ENCODE measurements at regions not wholly inside any gene's neighbourhood (a gene's known extent, or its start where the extent isn't known, plus 50 kb on each side); places are given as distances from the start of the nearest gene placed in this dataset.

DNA sequence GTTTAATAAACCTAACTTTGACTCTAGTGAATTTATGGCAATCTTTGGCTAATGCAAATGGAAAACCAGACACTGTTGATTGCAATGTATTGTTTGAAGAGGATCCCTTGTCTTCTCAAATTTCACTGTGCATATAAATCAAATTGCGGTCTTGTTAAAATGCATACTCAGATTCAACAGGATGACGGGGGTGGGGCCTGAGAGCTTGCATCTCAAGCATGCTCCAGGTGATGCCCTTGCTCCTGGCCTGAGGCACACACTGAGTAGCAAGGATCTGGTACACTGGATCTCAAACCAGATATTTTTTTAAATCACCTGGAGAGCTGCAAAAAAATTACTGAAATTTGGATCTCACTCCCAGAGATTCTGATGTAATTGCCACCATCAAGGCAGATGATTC, 463.7 kb downstream of the DNAH5 start:
- H3K79me1 ChIP-seq (ENCODE audit: low read depth, low read length): no peaks in the 10 kb centered on the region
- H3K23ac ChIP-seq (ENCODE audit: insufficient read length): no peak overlapping the region
- no peak overlapping the region for H2AK5ac ChIP-seq (ENCODE audit: low read depth, low read length)
- H4K8ac ChIP-seq (ENCODE audit: extremely low read depth, insufficient read depth, low read length): no peak overlapping the region
- H3K9me3 ChIP-seq (ENCODE audit: insufficient read depth in 2 of 2, low read depth in 1 of 2, low read length in 1 of 2): no peaks in the 10 kb centered on the region
- H3K18ac ChIP-seq (ENCODE audit: extremely low read depth, low read length): no peak overlapping the region
- H3K27ac ChIP-seq (ENCODE audit: low read depth, low read length): no peak overlapping the region
- H2BK12ac ChIP-seq (ENCODE audit: low read depth, low read length): no peak overlapping the region
- H2BK15ac ChIP-seq (ENCODE audit: low read length): no peak overlapping the region
- no peak overlapping the region for H2BK120ac ChIP-seq (replicated peaks; ENCODE audit: low read depth, low read length)
- no peak overlapping the region for H2BK20ac ChIP-seq (ENCODE audit: low read length)
- H3K9ac ChIP-seq (replicated peaks in 1 of 4; ENCODE audit: extremely low read depth in 1 of 4, low read depth in 3 of 4, low read length in 3 of 4): no peak overlapping the region
- H3K23me2 ChIP-seq (ENCODE audit: low read depth, low read length): no peaks in the 10 kb centered on the region
- 0 out of 7 replicates have a peak, but pooled peaks cover 0 to 3% (median 2%) of the 10 kb centered on the region in 4 experiments for H3K4me1 ChIP-seq (replicated peaks in 1 of 4; ENCODE audit: control insufficient read depth in 3 of 4, insufficient read depth in 4 of 4, low read length in 3 of 4)
- no peak overlapping the region for H4K5ac ChIP-seq (ENCODE audit: insufficient read length, low read depth, low read length)
- H3K4me3 ChIP-seq (ENCODE audit: extremely low read depth in 1 of 4, insufficient read depth in 2 of 4, low read depth in 3 of 4, low read length in 4 of 4): no peak overlapping the region
- WGBS, 2 experiments (ENCODE audit: extremely low coverage in 1 of 2, insufficient coverage in 1 of 2, insufficient read length in 1 of 2, insufficient replicate concordance in 2 of 2, low coverage in 1 of 2, low lambda C conversion rate in 2 of 2, missing lambda C conversion rate in 1 of 2): 95% methylated on average over 2 of the region's 2 CpGs; no CpG with 5 or more reads in 1 of the 2 experiments
- no peak overlapping the region for H3K4ac ChIP-seq (replicated peaks; ENCODE audit: insufficient read length, low read depth, low read length)
- DNase-seq (ENCODE audit: low read depth in 1 of 2, low spot score in 2 of 2): no peak
- ChIA-PET CTCF (ENCODE audit: partially characterized antibody) (interaction anchor here (0.6 to 3.8 kb wide), 6 partner anchors 17 to 400 kb away, joined by 3 to 19 read pairs (median 3); no protein-coding TSS in a partner anchor), POLR2A (ENCODE audit: partially characterized antibody) (no interaction called here)
- H2BK5ac ChIP-seq (ENCODE audit: low read depth, low read length): no peak overlapping the region
- no peaks in the 10 kb centered on the region for H3K36me3 ChIP-seq (ENCODE audit: control insufficient read depth in 2 of 4, insufficient read depth in 4 of 4, low read length in 3 of 4)
- no peak overlapping the region for H4K91ac ChIP-seq (replicated peaks; ENCODE audit: insufficient read length, low read length)
- TF ChIP-seq SAP30 (IDR thresholded peaks at IDR 0.05; ENCODE audit: insufficient read depth, insufficient replicate concordance, low read length): no peak
- no peak for TF ChIP-seq GABPA (IDR thresholded peaks at IDR 0.05; ENCODE audit: borderline replicate concordance, insufficient read depth, low read length)
- TF ChIP-seq RAD21 (IDR thresholded peaks at IDR 0.05 in 1 of 2, conservative IDR thresholded peaks at IDR 0.05 in 1 of 2; ENCODE audit: low read depth in 2 of 2, low read length in 2 of 2): no peak
- no peaks in the 10 kb centered on the region for H4K20me1 ChIP-seq (replicated peaks in 1 of 2; ENCODE audit: control insufficient read depth in 1 of 2, insufficient read depth in 2 of 2, low read length in 2 of 2)
- H3K4me2 ChIP-seq (ENCODE audit: insufficient read depth in 1 of 2, low read depth in 2 of 2, low read length in 2 of 2): no peak overlapping the region
- peaks cover 0 to 1% (median 0%) of the 10 kb centered on the region in 4 experiments; a peak in 1 of 7 replicates for H3K27me3 ChIP-seq (replicated peaks in 1 of 4; ENCODE audit: control insufficient read depth in 3 of 4, extremely low read depth in 1 of 4, insufficient read depth in 3 of 4, low read length in 3 of 4)
- no peak overlapping the region for H3K14ac ChIP-seq (ENCODE audit: insufficient read length)
- no peaks in the 10 kb centered on the region for H3K79me2 ChIP-seq (ENCODE audit: control insufficient read depth in 1 of 2, insufficient read depth in 2 of 2, low read length in 2 of 2)
- no peak overlapping the region for H3K56ac ChIP-seq (replicated peaks; ENCODE audit: insufficient read length, low read depth, low read length)
- no peak for FAIRE-seq
- H2AFZ ChIP-seq (ENCODE audit: low read length): no peak overlapping the region

Measured in H1 (cell line).